ENCODE measurements at regions not wholly inside any gene's neighbourhood (a gene's known extent, or its start where the extent isn't known, plus 50 kb on each side); places are given as distances from the start of the nearest gene placed in this dataset.

- no peak for TF ChIP-seq CTCF (IDR thresholded peaks at IDR 0.05; ENCODE audit: borderline replicate concordance, control extremely low read depth, extremely low read depth, insufficient read depth, missing control alignments)
- in situ Hi-C loops (cut with MboI; ENCODE audit: low sequenced_read_pairs, unreplicated experiment) = no loop called here
- no peak for DNase-seq (ENCODE audit: low spot score)
These were observed 833.0 kb downstream of the DIAPH3 start for GRCh38 chr13:59330764-59331163.

GRCh38 chr13:59332966-59333365 is 830.8 kb downstream of the DIAPH3 start:
- no peak for DNase-seq (ENCODE audit: low spot score)
- in situ Hi-C loops (cut with MboI; ENCODE audit: low sequenced_read_pairs, unreplicated experiment) = no loop called here
- no peak for TF ChIP-seq CTCF (IDR thresholded peaks at IDR 0.05; ENCODE audit: borderline replicate concordance, control extremely low read depth, extremely low read depth, insufficient read depth, missing control alignments)

GRCh38 chr13:59337070-59337469 is 826.7 kb downstream of the DIAPH3 start:
- in situ Hi-C loops (cut with MboI; ENCODE audit: low sequenced_read_pairs, unreplicated experiment) = no loop called here
- no peak for DNase-seq (ENCODE audit: low spot score)
- no peak for TF ChIP-seq CTCF (IDR thresholded peaks at IDR 0.05; ENCODE audit: borderline replicate concordance, control extremely low read depth, extremely low read depth, insufficient read depth, missing control alignments)

- TF ChIP-seq CTCF (IDR thresholded peaks at IDR 0.05; ENCODE audit: borderline replicate concordance, control extremely low read depth, extremely low read depth, insufficient read depth, missing control alignments) = no peak
- in situ Hi-C loops (cut with MboI; ENCODE audit: low sequenced_read_pairs, unreplicated experiment) = no loop called here
- DNase-seq (ENCODE audit: low spot score) = no peak
These were observed 823.6 kb downstream of the DIAPH3 start for GRCh38 chr13:59340151-59340550.

GRCh38 chr13:59340581-59340980 is 823.1 kb downstream of the DIAPH3 start:
- in situ Hi-C loops (cut with MboI; ENCODE audit: low sequenced_read_pairs, unreplicated experiment) = no loop called here
- DNase-seq (ENCODE audit: low spot score) = no peak
- TF ChIP-seq CTCF (IDR thresholded peaks at IDR 0.05; ENCODE audit: borderline replicate concordance, control extremely low read depth, extremely low read depth, insufficient read depth, missing control alignments) = no peak

GRCh38 chr13:59342400-59342799 is 821.3 kb downstream of the DIAPH3 start:
- in situ Hi-C loops (cut with MboI; ENCODE audit: low sequenced_read_pairs, unreplicated experiment) = no loop called here
- no peak for TF ChIP-seq CTCF (IDR thresholded peaks at IDR 0.05; ENCODE audit: borderline replicate concordance, control extremely low read depth, extremely low read depth, insufficient read depth, missing control alignments)
- DNase-seq (ENCODE audit: low spot score) = no peak

- no peak for DNase-seq (ENCODE audit: low spot score)
- TF ChIP-seq CTCF (IDR thresholded peaks at IDR 0.05; ENCODE audit: borderline replicate concordance, control extremely low read depth, extremely low read depth, insufficient read depth, missing control alignments) = no peak
- in situ Hi-C loops (cut with MboI; ENCODE audit: low sequenced_read_pairs, unreplicated experiment) = no loop called here
These were observed 820.6 kb downstream of the DIAPH3 start for GRCh38 chr13:59343132-59343531.
